AG09319 (cell line): ENCODE measurements at regions not wholly inside any gene's neighbourhood (a gene's known extent, or its start where the extent isn't known, plus 50 kb on each side); places are given as distances from the start of the nearest gene placed in this dataset.

Experiments used
- DNase-seq: peaks from one replicate; pipeline ENCODE4 v3.0.0-alpha.2; 2010; ENCODE audit warnings: low read depth; ENCODE audit errors: extremely low read depth
- CTCF ChIP-seq: IDR thresholded peaks from 2 replicates; pipeline ENCODE4 v1.5.1; 2011; ENCODE audit warnings: low read depth, mild to moderate bottlenecking, inconsistent platforms, low read length, moderate library complexity

GRCh38 chr5:120767178-120767820, 303.2 kb downstream of the PRR16 start:
- DNase-seq: peak; percentile 34
- TF ChIP-seq CTCF: no peak

DNA sequence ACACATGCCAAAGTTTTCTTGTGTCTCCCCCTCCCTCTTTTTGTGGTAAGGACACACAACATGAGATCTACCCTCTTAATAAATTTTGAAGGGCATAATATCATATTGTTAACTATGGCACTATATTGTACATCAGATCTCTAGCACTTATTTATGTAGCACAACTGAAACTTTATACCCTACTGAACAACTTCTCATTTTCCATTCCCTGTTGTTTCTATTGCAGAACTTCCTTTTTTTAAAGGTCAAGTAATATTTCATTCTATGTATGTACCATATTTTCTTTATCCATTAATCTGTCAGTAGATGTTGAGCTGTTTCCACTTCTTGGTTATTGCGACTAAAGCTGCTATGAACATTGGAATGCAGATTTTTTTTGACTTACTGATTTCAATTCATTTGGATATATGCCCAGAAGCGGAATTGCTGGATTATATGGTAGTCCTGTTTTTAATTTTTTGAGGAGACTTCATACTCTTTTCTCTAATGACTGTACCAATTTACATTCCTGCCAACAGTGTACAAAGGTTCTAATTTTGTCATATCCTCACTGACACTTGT, 305.3 kb downstream of the PRR16 start:
- TF ChIP-seq CTCF: no peak
- no peak for DNase-seq

DNA sequence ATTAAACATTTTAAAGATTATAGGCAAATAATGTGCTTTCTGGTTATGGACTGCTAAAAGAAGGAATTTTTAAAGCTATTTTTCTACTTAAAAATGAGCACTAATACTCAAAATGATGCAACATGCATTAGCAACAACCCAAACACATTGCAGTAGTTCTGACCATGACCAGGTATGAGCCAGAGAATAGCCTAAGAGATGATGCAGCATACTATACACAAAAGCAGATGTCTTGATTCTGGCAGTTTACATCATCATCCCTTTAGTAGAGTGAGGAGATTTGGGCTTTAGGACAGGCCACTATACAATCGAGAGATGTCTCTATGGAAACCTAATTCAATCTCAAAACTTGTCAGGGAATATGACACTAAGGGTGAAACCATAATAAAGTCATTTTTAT, 307.1 kb downstream of the PRR16 start:
- TF ChIP-seq CTCF: no peak
- DNase-seq: no peak

DNA sequence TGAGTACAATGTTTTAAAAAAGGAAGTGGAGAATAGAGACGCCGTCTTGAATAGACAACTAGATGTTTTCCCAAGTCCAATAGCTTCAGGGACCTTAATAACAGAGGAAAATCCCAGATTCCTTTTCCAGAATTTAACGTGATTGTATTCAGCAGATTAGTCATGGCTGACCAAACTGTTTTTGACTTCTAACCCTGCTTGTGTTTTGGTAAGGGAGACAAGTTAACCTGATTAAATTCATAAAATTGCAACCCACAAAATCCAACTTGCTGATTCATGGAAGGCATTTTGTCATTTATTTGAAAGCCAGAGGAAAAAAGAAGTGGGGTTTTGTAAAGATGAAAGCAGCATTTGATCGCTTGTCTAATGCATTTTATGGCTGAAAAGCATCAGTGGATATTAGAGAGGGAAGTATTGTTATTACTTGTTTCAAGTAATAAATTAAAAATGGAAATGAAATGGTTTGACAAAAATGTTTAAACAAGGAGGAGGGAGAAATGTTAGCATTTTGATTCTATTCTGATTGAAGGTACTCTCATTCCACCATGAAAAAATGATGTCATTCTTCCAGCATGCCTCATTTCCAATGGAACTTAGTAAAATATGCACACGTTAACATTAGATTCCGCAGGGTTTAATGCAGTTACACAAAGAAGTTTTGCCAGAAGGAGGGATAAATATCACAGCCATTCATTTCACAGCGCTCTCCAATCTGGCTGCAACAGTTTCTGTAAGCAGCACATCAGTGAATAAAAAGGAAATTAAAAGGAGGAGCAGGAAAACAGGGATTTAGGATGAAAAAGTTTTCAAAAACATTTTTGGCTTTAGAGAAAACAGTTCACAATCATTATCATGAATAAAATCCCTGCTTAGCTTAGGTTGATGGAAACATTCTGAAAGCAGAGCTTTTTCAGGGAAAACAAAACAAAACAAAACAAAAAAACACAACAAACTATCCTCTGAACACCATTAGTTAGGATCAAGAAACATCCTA, 314.7 kb downstream of the PRR16 start:
- peak; percentile 34 for DNase-seq
- no peak for TF ChIP-seq CTCF

DNA sequence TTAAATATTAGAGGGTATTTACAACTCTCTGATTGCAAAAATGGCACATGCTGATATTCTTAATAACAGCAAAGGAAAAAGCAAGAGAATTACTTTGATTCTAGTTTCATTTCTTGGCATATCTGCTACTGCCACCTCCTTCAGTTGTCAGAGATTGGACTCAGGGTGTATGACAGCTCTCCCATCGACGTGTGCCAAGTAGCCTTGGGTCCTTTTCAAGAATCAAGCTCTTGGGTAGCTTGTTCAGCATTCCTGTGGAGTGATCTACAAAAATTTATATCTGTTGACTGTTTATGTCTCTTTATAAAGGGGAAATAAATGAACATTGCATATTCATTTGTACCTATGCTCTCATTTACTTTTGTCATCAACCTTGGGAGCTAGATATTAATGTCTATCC, 315.6 kb downstream of the PRR16 start:
- DNase-seq: no peak
- no peak for TF ChIP-seq CTCF

GRCh38 chr5:120788481-120788880, 324.4 kb downstream of the PRR16 start:
- no peak for DNase-seq
- no peak for TF ChIP-seq CTCF

- DNase-seq: no peak
- TF ChIP-seq CTCF: no peak
Observed at GRCh38 chr5:120789918-120790317, 325.8 kb downstream of the PRR16 start.
